K562 (cell line): ENCODE measurements at regions not wholly inside any gene's neighbourhood (a gene's known extent, or its start where the extent isn't known, plus 50 kb on each side); places are given as distances from the start of the nearest gene placed in this dataset.

Experiments used
- CHD2 ChIP-seq: IDR thresholded peaks from 2 replicates; pipeline ENCODE4 v1.6.1; 2011; ENCODE audit warnings: low read depth, low read length
- ELF1 ChIP-seq: fragments of 200-800 bp; sonication (Bioruptor generic); IDR thresholded peaks from 2 replicates; pipeline ENCODE4 v1.6.1; 2016; ENCODE audit warnings: missing genetic modification characterization, missing compliant biosample characterization
- ELF2 ChIP-seq: fragments of 250-450 bp; sonication (Bioruptor Pico); IDR thresholded peaks from 2 replicates; pipeline ENCODE4 v1.5.0; 2021; ENCODE audit warnings: mild to moderate bottlenecking
- GABPA ChIP-seq: fragments of 200-800 bp; sonication (Bioruptor generic); conservative IDR thresholded peaks from 2 replicates; pipeline ENCODE4 v1.6.1; 2016; ENCODE audit warnings: low read depth, missing genetic modification characterization, missing compliant biosample characterization
- ILK ChIP-seq: fragments of 450-650 bp; IDR thresholded peaks from 2 replicates; pipeline ENCODE4 v1.6.1; 2016; ENCODE audit warnings: missing genetic modification characterization, low read depth, mild to moderate bottlenecking, missing compliant biosample characterization, moderate library complexity, borderline replicate concordance
- MAFG ChIP-seq: fragments of 450-650 bp; conservative IDR thresholded peaks from 2 replicates; pipeline ENCODE4 v1.6.1; 2016; ENCODE audit warnings: missing genetic modification characterization, missing compliant biosample characterization
- MTA1 ChIP-seq: fragments of 450-650 bp; IDR thresholded peaks from 2 replicates; pipeline ENCODE4 v1.6.1; 2017; ENCODE audit warnings: borderline replicate concordance
- MYBL2 ChIP-seq, 2 experiments: fragments of 450-650 bp in 1 of 2; sonication (generic) in 1 of 2; formaldehyde crosslinking in 1 of 2; IDR thresholded peaks; 2 replicates each; pipeline versions ENCODE4 v1.6.1 to v1.8.1; 2017 to 2022; ENCODE audit warnings: borderline replicate concordance in 1 of 2, inconsistent platforms in 1 of 2, low read depth in 1 of 2, mild to moderate bottlenecking in 1 of 2, missing genetic modification reagents in 1 of 2, moderate library complexity in 1 of 2
- MYC ChIP-seq, 2 experiments: fragments of 250-450 bp in 1 of 2; sonication (Bioruptor Pico) in 1 of 2; IDR thresholded peaks; 2 replicates each; pipeline versions ENCODE4 v1.5.1 to v1.6.1; 2012 to 2021; ENCODE audit warnings: low read depth in 2 of 2, borderline replicate concordance in 1 of 2, improper control_type of control experiment in 1 of 2, low read length in 1 of 2, mild to moderate bottlenecking in 1 of 2, moderate library complexity in 1 of 2
- NEUROD1 ChIP-seq: fragments of 150-350 bp; IDR thresholded peaks from 2 replicates; pipeline ENCODE4 v1.6.1; 2014; ENCODE audit warnings: borderline replicate concordance, low read length, low read depth; ENCODE audit not compliant: partially characterized antibody
- NFATC3 ChIP-seq: fragments of 450-650 bp; IDR thresholded peaks from 2 replicates; pipeline ENCODE4 v1.6.1; 2017; ENCODE audit warnings: mild to moderate bottlenecking
- OTX1 ChIP-seq: fragments of 450-650 bp; formaldehyde crosslinking; IDR thresholded peaks from 2 replicates; pipeline ENCODE4 v1.4.0; 2022; ENCODE audit warnings: mild to moderate bottlenecking
- RBM15 ChIP-seq: fragments of 200-400 bp; formaldehyde crosslinking; IDR thresholded peaks from 2 replicates; pipeline ENCODE4 v1.6.1; 2018; ENCODE audit warnings: mild to moderate bottlenecking, low read length, moderate library complexity; ENCODE audit not compliant: insufficient read depth
- SMARCB1 ChIP-seq: IDR thresholded peaks from 2 replicates; pipeline ENCODE4 v1.6.1; 2011; ENCODE audit warnings: improper control_type of control experiment, low read depth; ENCODE audit not compliant: insufficient read length
- SNAPC5 ChIP-seq: fragments of 250-450 bp; sonication (Bioruptor Pico); IDR thresholded peaks from 2 replicates; pipeline ENCODE4 v1.8.0; 2021; ENCODE audit warnings: moderate library complexity, mild to moderate bottlenecking, inconsistent platforms
- SRSF1 ChIP-seq: fragments of 200-400 bp; formaldehyde crosslinking; IDR thresholded peaks from 2 replicates; pipeline ENCODE4 v1.6.1; 2017; ENCODE audit warnings: mild to moderate bottlenecking, low read depth, low read length, moderate library complexity
- TFAM ChIP-seq: fragments of 250-450 bp; sonication (Bioruptor Pico); conservative IDR thresholded peaks from 2 replicates; pipeline ENCODE4 v1.5.0; 2021; ENCODE audit warnings: mild to moderate bottlenecking, moderate library complexity
- XRCC3 ChIP-seq: fragments of 450-650 bp; IDR thresholded peaks from 2 replicates; pipeline ENCODE4 v1.6.1; 2017; ENCODE audit warnings: mild to moderate bottlenecking, moderate library complexity
- ZBTB7A ChIP-seq: IDR thresholded peaks from 2 replicates; pipeline ENCODE4 v1.6.1; 2011; ENCODE audit warnings: low read depth, mild to moderate bottlenecking, low read length, moderate library complexity, borderline replicate concordance; ENCODE audit not compliant: control insufficient read depth
- ZFP1 ChIP-seq: fragments of 450-650 bp; formaldehyde crosslinking; IDR thresholded peaks from 2 replicates; pipeline ENCODE4 v1.4.0; 2020; ENCODE audit warnings: mild to moderate bottlenecking, mixed read lengths
- ZNF398 ChIP-seq: fragments of 250-450 bp; sonication (Bioruptor Pico); IDR thresholded peaks from 2 replicates; pipeline ENCODE4 v1.8.0; 2021; ENCODE audit warnings: moderate library complexity, mild to moderate bottlenecking, inconsistent platforms
- ZNF445 ChIP-seq: fragments of 250-450 bp; sonication (Bioruptor Pico); IDR thresholded peaks from 2 replicates; pipeline ENCODE4 v1.4.0; 2020; ENCODE audit warnings: low read depth, mild to moderate bottlenecking, moderate library complexity
- ZNF707 ChIP-seq: fragments of 250-450 bp; sonication (Bioruptor Pico); conservative IDR thresholded peaks from 2 replicates; pipeline ENCODE4 v1.8.0; 2022; ENCODE audit warnings: inconsistent platforms, mild to moderate bottlenecking, moderate library complexity
- TF ChIP-seq, protein P1 (sequence below), 2 experiments: IDR thresholded peaks; 2 replicates each; pipeline ENCODE4 v1.6.1; 2011; ENCODE audit warnings: borderline replicate concordance in 1 of 2, control low read depth in 1 of 2, low read depth in 1 of 2, low read length in 1 of 2, mild to moderate bottlenecking in 1 of 2, mixed read lengths in 1 of 2, moderate library complexity in 1 of 2; ENCODE audit not compliant: insufficient read depth in 1 of 2, insufficient read length in 1 of 2, poor library complexity in 1 of 2, severe bottlenecking in 1 of 2; ENCODE audit errors: extremely low read depth in 1 of 2

- no peak; the same call in 1 of the 2 replicates for TF ChIP-seq ELF2 (CRISPR knock-in tag)
- peak; percentile 89 for TF ChIP-seq ELF1 (tag)
- peak; percentile 70 for TF ChIP-seq GABPA (tag)
- peak; percentile 33 for TF ChIP-seq CHD2
- TF ChIP-seq OTX1 (CRISPR knock-in tag), result peak; percentile 81
- peak; percentile 65; the same call in 1 of the 2 replicates for TF ChIP-seq ZNF445 (CRISPR knock-in tag)
- no peak for TF ChIP-seq SMARCB1
- no peak for TF ChIP-seq RBM15
- TF ChIP-seq ZFP1 (CRISPR knock-in tag), result no peak
- no peak for TF ChIP-seq SNAPC5 (CRISPR knock-in tag)
- TF ChIP-seq ZNF398 (CRISPR knock-in tag), result no peak
- no peak for TF ChIP-seq SRSF1
- TF ChIP-seq MTA1, result peak; percentile 53
- TF ChIP-seq NFATC3, result no peak; the same call in none of the 2 replicates
- peak; percentile 42 for TF ChIP-seq MYC (IDR thresholded peaks at IDR 0.05; ENCODE audit: low read depth, low read length)
- 0 out of 2 replicates have a peak, but pooled peaks have one; percentile 72 for TF ChIP-seq MYC (CRISPR knock-in tag; IDR thresholded peaks at IDR 0.05; ENCODE audit: borderline replicate concordance, low read depth)
- TF ChIP-seq ILK (tag), result no peak
- peak; percentile 19 for TF ChIP-seq NEUROD1
- TF ChIP-seq ZBTB7A, result no peak
- peak; percentile 27; the same call in 1 of the 2 replicates for TF ChIP-seq MYBL2 (IDR thresholded peaks at IDR 0.05; ENCODE audit: low read depth)
- TF ChIP-seq MYBL2 (CRISPR knock-in tag; IDR thresholded peaks at IDR 0.05; ENCODE audit: borderline replicate concordance), result no peak
- peak; percentile 36; the same call in 1 of the 2 replicates for TF ChIP-seq XRCC3
- no peak for TF ChIP-seq MAFG
- no peak for TF ChIP-seq TFAM (CRISPR knock-in tag)
- no peak for TF ChIP-seq ZNF707
- TF ChIP-seq, protein P1, sequence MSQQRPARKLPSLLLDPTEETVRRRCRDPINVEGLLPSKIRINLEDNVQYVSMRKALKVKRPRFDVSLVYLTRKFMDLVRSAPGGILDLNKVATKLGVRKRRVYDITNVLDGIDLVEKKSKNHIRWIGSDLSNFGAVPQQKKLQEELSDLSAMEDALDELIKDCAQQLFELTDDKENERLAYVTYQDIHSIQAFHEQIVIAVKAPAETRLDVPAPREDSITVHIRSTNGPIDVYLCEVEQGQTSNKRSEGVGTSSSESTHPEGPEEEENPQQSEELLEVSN (IDR thresholded peaks at IDR 0.05; ENCODE audit: borderline replicate concordance in 1 of 2, extremely low read depth in 1 of 2, insufficient read depth in 1 of 2, insufficient read length in 1 of 2, low read depth in 1 of 2, low read length in 1 of 2, poor library complexity in 1 of 2, severe bottlenecking in 1 of 2), result no peak
Observed at GRCh38 chr6:26205625-26206574, 118.7 kb downstream of the HFE start (continued).
